IMR-90 (cell line): ENCODE measurements at regions not wholly inside any gene's neighbourhood (a gene's known extent, or its start where the extent isn't known, plus 50 kb on each side); places are given as distances from the start of the nearest gene placed in this dataset.

Experiments
- CEBPB ChIP-seq: IDR thresholded peaks from 2 replicates; pipeline ENCODE4 v1.6.1; 2012; ENCODE audit warnings: low read depth, low read length, improper control_type of control experiment
- CHD1 ChIP-seq: IDR thresholded peaks from 2 replicates; pipeline ENCODE4 v1.6.1; 2012; ENCODE audit warnings: low read depth, low read length, improper control_type of control experiment
- CTCF ChIP-seq: conservative IDR thresholded peaks from 2 replicates; pipeline ENCODE4 v1.5.1; 2012; ENCODE audit warnings: mild to moderate bottlenecking, low read depth, low read length, improper control_type of control experiment
- FOS ChIP-seq: fragments of 150-350 bp; IDR thresholded peaks from 2 replicates; pipeline ENCODE4 v1.6.1; 2016; ENCODE audit warnings: low read depth, low read length
- MAFK ChIP-seq: IDR thresholded peaks from 2 replicates; pipeline ENCODE4 v1.6.1; 2012; ENCODE audit warnings: low read depth, low read length, improper control_type of control experiment
- MXI1 ChIP-seq: IDR thresholded peaks from 2 replicates; pipeline ENCODE4 v1.6.1; 2012; ENCODE audit warnings: low read depth, mild to moderate bottlenecking, low read length, moderate library complexity, borderline replicate concordance
- NFE2L2 ChIP-seq: fragments of 150-350 bp; IDR thresholded peaks from 2 replicates; pipeline ENCODE4 v1.6.1; 2016; ENCODE audit warnings: low read depth, mild to moderate bottlenecking, low read length
- POLR2A ChIP-seq: IDR thresholded peaks from 2 replicates; pipeline ENCODE4 v1.6.1; 2012; ENCODE audit warnings: mild to moderate bottlenecking, low read depth, low read length
- RAD21 ChIP-seq: IDR thresholded peaks from 2 replicates; pipeline ENCODE4 v1.6.1; 2012; ENCODE audit warnings: low read length, improper control_type of control experiment
- RCOR1 ChIP-seq: IDR thresholded peaks from 2 replicates; pipeline ENCODE4 v1.6.1; 2012; ENCODE audit warnings: mild to moderate bottlenecking, low read length, improper control_type of control experiment; ENCODE audit not compliant: insufficient replicate concordance
- RFX5 ChIP-seq: IDR thresholded peaks from 2 replicates; pipeline ENCODE4 v1.8.0; 2012; ENCODE audit warnings: low read depth, mild to moderate bottlenecking, low read length, moderate library complexity
- USF2 ChIP-seq: fragments of 150-350 bp; IDR thresholded peaks from 2 replicates; pipeline ENCODE4 v1.6.1; 2017; ENCODE audit warnings: mild to moderate bottlenecking, antibody characterized with exemption, low read length, low read depth

GRCh38 chr7:25565949-25566348 lies 337.7 kb upstream of the NPVF start:
- TF ChIP-seq CTCF (peak; percentile 100; the same call in 1 of the 2 replicates), NFE2L2 (no peak), CHD1 (no peak), MAFK (no peak), RFX5 (no peak), USF2 (no peak), CEBPB (no peak), POLR2A (no peak), RAD21 (peak; percentile 71), MXI1 (no peak), RCOR1 (no peak), FOS (no peak)
